IgD-negative memory B cell (primary cell): ENCODE measurements at regions not wholly inside any gene's neighbourhood (a gene's known extent, or its start where the extent isn't known, plus 50 kb on each side); places are given as distances from the start of the nearest gene placed in this dataset.

ENCODE experiments used
- H3K27ac Mint-ChIP-seq, 3 donors: one replicate each; pipeline ENCODE4 v1.8.0; 2020 to 2022; ENCODE audit warnings: mild to moderate bottlenecking in 3 of 3, mixed read lengths in 3 of 3, moderate library complexity in 1 of 3
- H3K27me3 Mint-ChIP-seq: one replicate; pipeline ENCODE4 v1.8.0; 2021; ENCODE audit warnings: mixed read lengths
- H3K36me3 Mint-ChIP-seq: one replicate; pipeline ENCODE4 v1.8.0; 2020; ENCODE audit warnings: mild to moderate bottlenecking, mixed read lengths
- H3K4me1 Mint-ChIP-seq, 3 donors: one replicate each; pipeline ENCODE4 v1.8.0; 2020 to 2022; ENCODE audit warnings: mixed read lengths in 3 of 3, mild to moderate bottlenecking in 1 of 3
- H3K4me3 Mint-ChIP-seq, 4 donors: one replicate each; pipeline ENCODE4 v1.8.0; 2020 to 2022; ENCODE audit warnings: mild to moderate bottlenecking in 4 of 4, mixed read lengths in 4 of 4, moderate library complexity in 3 of 4
- H3K9me3 Mint-ChIP-seq, 3 donors: one replicate each; pipeline ENCODE4 v1.8.0; 2020 to 2021; ENCODE audit warnings: mixed read lengths in 3 of 3, mild to moderate bottlenecking in 1 of 3

DNA sequence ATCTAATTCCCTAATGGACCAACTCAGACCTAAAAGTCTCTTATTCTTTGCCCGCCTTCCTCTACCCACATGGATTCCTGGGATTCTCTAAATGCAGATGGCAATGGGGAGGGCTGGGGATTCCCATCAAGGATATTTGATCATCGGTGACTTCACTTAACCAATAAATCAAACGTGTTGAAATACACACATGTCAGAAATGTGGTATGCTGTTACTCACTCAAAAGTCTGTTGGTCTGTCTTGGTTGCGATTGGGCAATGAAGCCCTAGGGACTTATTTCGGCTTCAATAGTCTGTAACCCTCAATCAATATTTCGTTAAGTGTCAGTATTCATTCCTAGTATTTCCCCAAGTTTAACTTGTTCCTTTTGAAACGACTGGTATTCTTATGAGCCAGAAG is 117.2 kb upstream of the DIO3 start:
- Mint-ChIP-seq H3K36me3 (no peaks in the 10 kb centered on the region), H3K9me3 (peaks cover 0 to 10% (median 2%) of the 10 kb centered on the region in 3 donors), H3K27me3 (peaks cover 20% of the 10 kb centered on the region), H3K27ac (no peak overlapping the region), H3K4me3 (no peak overlapping the region), H3K4me1 (peaks cover 0 to 3% (median 0%) of the 10 kb centered on the region in 3 donors)

DNA sequence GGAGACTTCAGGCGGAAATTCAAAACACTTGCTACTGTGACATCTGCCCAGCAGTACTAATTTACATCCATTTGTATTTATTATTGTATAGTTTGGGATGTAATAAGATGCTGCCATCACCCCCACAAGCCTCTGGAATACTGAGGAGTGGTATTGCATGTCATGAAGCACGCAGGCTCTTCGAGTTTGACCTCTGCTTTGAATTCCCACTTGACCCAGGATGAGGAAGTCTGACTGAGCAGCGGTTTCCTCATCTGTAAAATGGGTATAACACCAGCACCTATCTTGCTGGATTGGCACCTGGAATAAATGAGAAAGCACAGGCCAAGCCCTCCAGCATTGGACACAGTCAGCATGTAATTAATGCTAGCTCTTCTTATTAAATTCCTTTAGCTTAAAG is 116.0 kb upstream of the DIO3 start:
- H3K27ac Mint-ChIP-seq, result no peak overlapping the region
- H3K4me3 Mint-ChIP-seq, result no peak overlapping the region
- no peaks in the 10 kb centered on the region for H3K36me3 Mint-ChIP-seq
- peaks cover 0 to 10% (median 2%) of the 10 kb centered on the region in 3 donors for H3K9me3 Mint-ChIP-seq
- peaks cover 0 to 3% (median 0%) of the 10 kb centered on the region in 3 donors for H3K4me1 Mint-ChIP-seq
- H3K27me3 Mint-ChIP-seq, result peaks cover 21% of the 10 kb centered on the region

DNA sequence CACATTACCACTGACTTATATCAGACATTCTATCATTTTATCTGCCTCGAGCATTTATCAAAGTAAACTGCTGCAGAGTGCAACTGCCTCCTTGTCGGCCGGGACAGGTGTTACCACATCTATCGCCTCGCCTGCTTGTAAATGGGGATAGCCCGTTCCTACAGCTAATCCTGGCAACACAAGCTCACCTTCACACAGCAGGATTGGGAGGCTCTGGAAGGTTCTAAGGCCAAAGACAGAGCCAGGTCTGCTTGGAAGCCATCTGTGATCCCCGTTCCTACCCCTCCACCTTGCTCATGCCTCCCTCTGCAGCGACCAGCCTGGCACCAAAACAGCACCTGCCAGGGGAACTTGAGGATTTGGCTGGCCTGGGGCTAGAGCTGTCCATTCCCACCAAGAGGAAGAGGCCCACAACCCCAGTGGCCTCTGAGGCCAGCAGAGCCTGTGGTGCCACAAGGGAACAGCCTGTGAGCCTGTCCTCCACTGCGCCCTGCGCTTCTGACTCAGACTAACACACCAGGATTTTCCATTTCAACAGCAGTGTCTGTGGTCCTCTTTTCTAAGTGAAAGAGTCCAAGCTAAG is 114.8 kb upstream of the DIO3 start:
- H3K27me3 Mint-ChIP-seq, result peaks cover 20% of the 10 kb centered on the region
- no peak overlapping the region for H3K4me3 Mint-ChIP-seq
- no peak overlapping the region for H3K27ac Mint-ChIP-seq
- H3K4me1 Mint-ChIP-seq, result peaks cover 0 to 3% (median 0%) of the 10 kb centered on the region in 3 donors
- H3K9me3 Mint-ChIP-seq, result peaks cover 0 to 9% (median 2%) of the 10 kb centered on the region in 3 donors
- H3K36me3 Mint-ChIP-seq, result no peaks in the 10 kb centered on the region

DNA sequence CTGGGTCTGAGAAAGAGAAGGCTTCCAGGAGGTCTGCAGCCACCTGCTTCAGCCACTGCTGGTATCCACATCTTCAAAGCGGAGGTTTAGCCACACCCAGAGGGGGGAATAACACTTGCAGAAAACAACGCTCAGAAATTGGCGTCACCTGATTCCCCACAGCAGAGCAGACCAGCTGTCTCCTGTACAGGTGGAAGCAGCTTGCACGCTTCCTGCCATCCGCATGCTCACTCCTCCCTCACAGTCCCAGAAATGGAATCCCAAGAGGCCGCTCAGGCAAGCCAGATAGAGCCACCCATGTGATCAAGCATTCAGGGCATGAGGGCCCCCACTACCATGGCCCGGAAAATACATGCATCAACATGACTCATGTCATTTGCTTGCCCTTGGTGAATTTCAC is 112.2 kb upstream of the DIO3 start:
- peaks cover 13% of the 10 kb centered on the region for H3K27me3 Mint-ChIP-seq

GRCh38 chr14:101451166-101451565 is 110.1 kb upstream of the DIO3 start:
- H3K36me3 Mint-ChIP-seq, result peaks cover 1% of the 10 kb centered on the region
- no peaks in the 10 kb centered on the region for H3K9me3 Mint-ChIP-seq
- H3K4me3 Mint-ChIP-seq, result no peak overlapping the region
- peaks cover 23% of the 10 kb centered on the region for H3K27me3 Mint-ChIP-seq
- peak overlapping the region in 1 of 3 donors; percentile 39 for H3K27ac Mint-ChIP-seq
- H3K4me1 Mint-ChIP-seq, result no peaks in the 10 kb centered on the region

More for the DNA sequence above, 112.2 kb upstream of the DIO3 start:
- Mint-ChIP-seq H3K27ac (no peak overlapping the region), H3K36me3 (no peaks in the 10 kb centered on the region), H3K9me3 (peaks cover 0 to 2% (median 0%) of the 10 kb centered on the region in 3 donors), H3K4me1 (no peaks in the 10 kb centered on the region), H3K4me3 (no peak overlapping the region)

DNA sequence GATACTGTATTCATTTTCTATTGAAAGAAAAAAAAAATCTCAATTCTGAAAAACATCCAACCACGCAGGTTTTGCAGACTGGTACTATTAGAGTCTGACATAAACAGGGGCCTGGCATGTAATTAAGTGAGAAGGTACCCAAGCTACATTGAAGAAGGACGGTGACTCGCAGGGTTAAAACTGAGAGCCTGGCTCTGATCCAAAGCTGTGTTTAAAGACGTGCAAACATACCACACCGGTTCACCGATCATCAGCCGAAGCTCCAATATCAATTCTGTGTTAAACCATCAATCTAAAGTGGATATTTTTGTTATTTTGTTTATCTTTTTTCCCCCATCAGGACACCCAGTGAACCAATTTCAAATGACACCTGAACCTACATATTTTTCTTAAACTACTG is 108.1 kb upstream of the DIO3 start:
- Mint-ChIP-seq H3K9me3 (no peaks in the 10 kb centered on the region), H3K36me3 (peaks cover 1% of the 10 kb centered on the region), H3K27ac (no peak overlapping the region), H3K4me3 (no peak overlapping the region), H3K27me3 (peaks cover 32% of the 10 kb centered on the region), H3K4me1 (peaks cover 0 to 3% (median 2%) of the 10 kb centered on the region in 3 donors)

GRCh38 chr14:101454229-101454628 is 107.1 kb upstream of the DIO3 start:
- peaks cover 30% of the 10 kb centered on the region for H3K27me3 Mint-ChIP-seq
- no peak overlapping the region for H3K27ac Mint-ChIP-seq
- H3K4me3 Mint-ChIP-seq, result no peak overlapping the region
- no peaks in the 10 kb centered on the region for H3K9me3 Mint-ChIP-seq
- peaks cover 1% of the 10 kb centered on the region for H3K36me3 Mint-ChIP-seq
- H3K4me1 Mint-ChIP-seq, result peaks cover 0 to 3% (median 2%) of the 10 kb centered on the region in 3 donors

DNA sequence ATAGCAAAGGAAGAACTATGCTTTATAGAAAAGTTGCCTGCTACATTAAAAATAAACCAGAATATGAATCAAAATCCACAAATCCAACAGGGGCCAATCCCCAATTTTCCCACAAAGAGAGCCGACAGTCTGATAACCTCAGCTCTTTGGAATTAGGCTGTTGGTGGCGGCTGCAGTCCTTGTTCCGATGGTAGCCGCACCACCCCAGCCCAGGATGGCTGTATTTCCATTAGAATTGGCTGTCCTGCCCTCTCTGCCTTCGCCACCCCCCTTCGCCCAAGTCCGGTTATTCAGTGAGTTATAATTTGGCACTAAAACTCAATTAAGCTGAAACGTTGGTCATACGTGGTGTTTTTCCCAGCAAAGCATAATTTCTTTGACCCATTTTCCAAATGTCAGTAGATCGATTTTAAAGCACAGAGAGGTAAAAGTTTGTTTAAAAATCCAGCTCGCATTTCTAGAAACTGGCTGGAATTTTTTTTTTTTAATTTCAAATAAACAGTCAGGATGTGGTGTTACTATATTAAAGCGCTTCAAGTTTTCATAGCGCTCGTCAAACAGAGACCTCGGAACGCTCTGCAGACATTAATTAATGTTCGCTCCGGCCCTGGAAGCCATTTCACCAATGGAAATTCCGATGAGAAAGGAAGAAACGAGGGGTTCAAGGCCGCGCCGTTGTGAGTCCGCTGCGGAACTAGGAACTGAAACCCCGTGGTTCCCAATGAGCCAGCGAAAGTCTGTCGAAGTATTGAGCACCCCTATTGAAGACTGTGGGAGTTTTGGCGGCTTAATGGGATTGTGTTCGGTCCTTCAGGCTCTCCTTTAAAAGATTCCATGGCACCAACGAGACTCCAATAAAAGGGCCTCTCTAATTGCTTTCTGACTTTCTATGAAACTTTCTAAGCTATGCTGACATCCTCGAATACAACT is 104.8 kb upstream of the DIO3 start:
- Mint-ChIP-seq H3K36me3 (peaks cover 1% of the 10 kb centered on the region), H3K27ac (no peak overlapping the region), H3K4me3 (peak overlapping the region in 2 of 4 donors; percentile 28 to 58), H3K4me1 (peaks cover 0 to 3% (median 3%) of the 10 kb centered on the region in 3 donors), H3K9me3 (no peaks in the 10 kb centered on the region), H3K27me3 (peaks cover 38% of the 10 kb centered on the region)

GRCh38 chr14:101457301-101457935 is 103.9 kb upstream of the DIO3 start:
- H3K27ac Mint-ChIP-seq, result no peak overlapping the region
- no peak overlapping the region for H3K4me3 Mint-ChIP-seq
- H3K9me3 Mint-ChIP-seq, result no peaks in the 10 kb centered on the region
- peaks cover 37% of the 10 kb centered on the region for H3K27me3 Mint-ChIP-seq
- H3K36me3 Mint-ChIP-seq, result peaks cover 1% of the 10 kb centered on the region
- peaks cover 0 to 3% (median 3%) of the 10 kb centered on the region in 3 donors for H3K4me1 Mint-ChIP-seq

- Mint-ChIP-seq H3K27ac (no peak overlapping the region), H3K4me3 (no peak overlapping the region), H3K4me1 (peaks cover 0 to 3% (median 3%) of the 10 kb centered on the region in 3 donors), H3K9me3 (no peaks in the 10 kb centered on the region), H3K36me3 (peaks cover 1% of the 10 kb centered on the region), H3K27me3 (peaks cover 37% of the 10 kb centered on the region)
Measured at GRCh38 chr14:101457936-101458740, 103.2 kb upstream of the DIO3 start.

- peaks cover 37% of the 10 kb centered on the region for H3K27me3 Mint-ChIP-seq
- no peaks in the 10 kb centered on the region for H3K9me3 Mint-ChIP-seq
- peaks cover 1% of the 10 kb centered on the region for H3K36me3 Mint-ChIP-seq
- H3K4me3 Mint-ChIP-seq, result no peak overlapping the region
- H3K4me1 Mint-ChIP-seq, result peaks cover 0 to 3% (median 3%) of the 10 kb centered on the region in 3 donors
- no peak overlapping the region for H3K27ac Mint-ChIP-seq
Measured at GRCh38 chr14:101458741-101459550, 102.3 kb upstream of the DIO3 start.

GRCh38 chr14:101459551-101459900 is 101.8 kb upstream of the DIO3 start:
- Mint-ChIP-seq H3K36me3 (peaks cover 1% of the 10 kb centered on the region), H3K4me3 (no peak overlapping the region), H3K27me3 (peaks cover 36% of the 10 kb centered on the region)

DNA sequence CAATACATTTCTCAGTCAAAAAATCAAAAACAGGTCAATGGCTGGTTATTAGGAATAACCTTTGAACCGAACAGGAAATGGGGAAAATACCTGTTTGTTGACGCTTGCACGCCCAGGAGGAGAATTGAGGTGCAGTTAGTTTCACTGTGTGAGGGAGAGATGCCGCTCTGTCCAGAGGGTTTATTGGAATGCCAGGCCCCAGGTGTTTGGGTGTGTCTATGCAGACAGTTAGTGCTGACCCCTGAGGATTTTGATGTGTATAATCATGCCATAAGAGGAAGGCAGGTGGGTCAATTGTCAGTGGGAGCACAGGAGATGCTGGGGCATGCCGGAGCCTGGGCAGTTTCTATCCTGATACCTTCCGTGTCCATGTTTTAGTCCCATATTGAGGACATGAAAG is 100.8 kb upstream of the DIO3 start:
- Mint-ChIP-seq H3K27ac (no peak overlapping the region), H3K36me3 (no peaks in the 10 kb centered on the region), H3K4me1 (peaks cover 0 to 3% (median 3%) of the 10 kb centered on the region in 3 donors), H3K9me3 (no peaks in the 10 kb centered on the region), H3K27me3 (peaks cover 29% of the 10 kb centered on the region), H3K4me3 (no peak overlapping the region)

More at GRCh38 chr14:101459551-101459900, 101.8 kb upstream of the DIO3 start:
- H3K4me1 Mint-ChIP-seq, result peaks cover 0 to 3% (median 3%) of the 10 kb centered on the region in 3 donors
- no peak overlapping the region for H3K27ac Mint-ChIP-seq
- no peaks in the 10 kb centered on the region for H3K9me3 Mint-ChIP-seq
